ENCODE measurements at regions not wholly inside any gene's neighbourhood (a gene's known extent, or its start where the extent isn't known, plus 50 kb on each side); places are given as distances from the start of the nearest gene placed in this dataset.

GRCh38 chr3:84175449-84175848, 783.3 kb upstream of the CADM2 start:
- TF ChIP-seq CTCF (IDR thresholded peaks at IDR 0.05; ENCODE audit: low read length) (no peak), EZH2phosphoT487 (IDR thresholded peaks at IDR 0.05; ENCODE audit: low read length) (no peak)
